Activated CD4-positive, alpha-beta T cell treated with anti-CD3 and anti-CD28 coated beads, Interleukin-10, Interleukin-2, amounts not matched to agents 100 ng/mL and 50 ng/mL, durations not matched to agents 16 hours and 8 hours (primary cell): ENCODE measurements at regions not wholly inside any gene's neighbourhood (a gene's known extent, or its start where the extent isn't known, plus 50 kb on each side); places are given as distances from the start of the nearest gene placed in this dataset.

ENCODE experiments used
- DNase-seq: peaks from one replicate; pipeline ENCODE4 v3.0.0-alpha.2; 2020

DNA sequence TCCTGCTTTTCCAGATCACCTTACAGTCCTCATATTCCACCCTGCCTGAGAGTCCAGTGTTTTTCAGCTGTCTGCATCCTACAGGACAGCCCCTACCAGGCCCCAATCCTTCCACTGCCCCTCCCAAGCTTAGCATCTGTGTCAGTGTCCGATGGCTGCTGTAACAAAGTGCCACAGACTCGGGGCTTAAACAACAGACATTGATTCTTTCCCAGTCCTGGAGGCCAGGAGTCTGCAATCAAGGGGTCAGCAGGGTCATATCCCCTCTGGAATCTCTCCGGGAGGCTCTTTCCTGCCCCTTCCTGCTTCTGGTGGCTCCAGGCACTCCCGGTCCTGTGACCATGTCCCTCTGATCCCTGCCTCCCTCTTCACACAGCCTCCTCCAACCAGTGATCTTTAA lies 396.6 kb upstream of the MAP3K7 start:
- DNase-seq = no peak

DNA sequence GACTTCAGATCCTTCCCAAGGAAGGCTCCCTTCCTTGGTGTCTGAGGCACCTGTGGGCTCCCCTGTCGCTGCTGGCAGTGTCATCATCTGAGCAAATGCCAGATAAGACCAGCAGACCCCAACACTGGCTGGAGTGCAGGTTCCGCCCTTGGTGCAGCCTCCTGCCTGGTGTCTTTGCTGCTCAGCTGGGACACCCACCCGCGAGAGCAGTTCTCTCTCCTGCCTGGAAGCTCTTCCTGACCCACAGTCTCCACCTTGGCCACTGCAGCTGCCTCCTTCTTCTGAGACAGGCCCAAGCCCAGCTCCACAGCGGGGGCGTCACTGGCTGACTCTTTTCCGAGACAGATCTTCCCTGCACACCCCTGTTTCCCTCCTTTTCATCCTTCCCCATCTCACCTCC lies 395.7 kb upstream of the MAP3K7 start:
- DNase-seq = no peak

DNA sequence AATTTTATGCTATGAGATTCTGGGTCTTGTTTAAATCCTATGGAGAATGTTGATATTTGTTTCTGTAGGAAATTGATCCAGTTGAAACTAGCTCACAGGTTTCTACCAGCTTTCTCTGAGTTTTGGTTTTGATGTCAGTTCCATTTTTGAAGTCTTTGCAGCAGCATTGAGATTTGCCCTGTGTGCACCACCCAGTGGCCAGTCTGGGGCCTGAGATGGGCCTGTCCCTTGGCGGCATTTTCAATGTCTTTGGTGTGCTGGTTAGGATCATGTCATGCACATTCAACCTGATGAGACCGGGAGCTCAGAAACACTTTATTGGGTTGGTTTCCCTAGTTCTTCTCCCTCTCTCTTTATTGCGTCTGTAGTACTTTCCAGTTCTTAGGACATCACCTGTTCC lies 395.2 kb upstream of the MAP3K7 start:
- no peak for DNase-seq

DNA sequence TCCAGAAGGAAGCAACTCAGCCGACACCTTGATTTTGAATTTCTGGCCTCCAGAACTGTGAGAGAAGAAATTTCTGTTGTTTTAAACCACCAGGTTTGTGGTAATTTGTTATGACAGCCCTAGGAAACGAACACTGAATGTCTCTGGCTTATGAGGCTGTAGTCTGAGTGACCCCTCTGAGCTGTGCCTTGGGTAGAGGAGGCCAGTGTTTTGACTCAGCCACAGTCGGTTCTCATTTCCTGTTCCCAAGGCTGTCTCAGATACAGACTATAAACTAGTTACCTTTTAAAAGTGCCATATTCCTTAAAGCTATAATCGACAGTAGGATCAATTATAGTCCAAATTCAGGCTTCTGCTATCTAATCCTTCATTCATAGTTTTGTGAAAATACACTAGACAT lies 391.2 kb upstream of the MAP3K7 start:
- no peak for DNase-seq

DNA sequence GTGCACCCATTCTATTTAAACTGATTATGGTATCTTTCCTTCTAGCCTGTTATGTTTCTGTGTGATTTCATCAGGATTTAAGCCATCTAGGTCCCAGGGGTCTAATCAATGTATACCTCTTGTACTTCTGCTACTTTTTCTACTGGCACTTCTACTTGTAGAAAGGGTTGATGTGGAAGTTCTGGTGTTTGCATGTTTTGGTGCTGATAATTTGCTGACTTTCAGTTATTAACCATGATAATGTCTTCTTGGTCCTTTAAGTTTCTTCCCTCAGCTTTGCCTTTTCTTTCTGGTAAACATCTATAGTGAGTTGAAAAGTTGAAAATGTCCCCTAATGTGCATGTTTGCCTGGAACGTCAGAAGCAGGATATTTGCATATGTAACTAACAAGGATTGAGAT lies 390.6 kb upstream of the MAP3K7 start:
- no peak for DNase-seq

DNA sequence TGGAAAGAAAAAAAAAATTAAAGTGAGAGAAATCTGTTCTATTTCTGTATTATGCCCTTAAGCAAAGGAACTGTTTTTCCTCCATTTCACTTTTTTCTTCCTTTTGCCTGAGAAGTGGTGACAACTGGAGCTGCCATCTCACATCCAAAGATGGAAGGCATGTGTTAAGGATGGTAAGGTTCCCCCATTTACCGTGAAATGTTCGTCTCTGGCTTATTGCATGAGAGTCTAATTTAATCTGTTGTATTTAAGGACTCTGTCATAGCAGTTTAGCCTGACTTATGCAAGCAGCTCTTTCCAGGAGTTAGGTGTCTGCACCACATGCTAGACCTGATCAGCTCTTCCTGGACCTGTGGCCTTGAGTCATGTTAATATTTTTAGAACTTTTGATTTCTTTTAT lies 389.5 kb upstream of the MAP3K7 start:
- no peak for DNase-seq

DNA sequence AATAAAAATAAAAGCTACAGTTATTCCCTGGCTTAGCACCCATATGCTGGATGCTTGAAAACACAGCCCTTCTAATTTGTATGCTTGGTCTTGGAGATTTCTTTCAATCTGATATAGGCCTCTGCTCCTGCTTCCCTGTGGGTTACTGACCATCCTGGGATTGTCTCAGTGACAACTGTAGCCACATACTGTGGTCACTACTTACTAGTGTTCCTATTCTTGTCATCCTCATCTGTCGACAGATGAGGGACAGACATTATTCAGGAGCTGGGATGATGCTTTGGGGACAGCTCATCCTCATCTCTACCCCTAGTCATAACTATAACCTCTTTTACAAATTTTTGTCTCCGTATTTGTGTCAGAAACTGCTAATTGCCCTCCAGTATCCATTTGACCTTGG lies 388.9 kb upstream of the MAP3K7 start:
- DNase-seq = no peak

DNA sequence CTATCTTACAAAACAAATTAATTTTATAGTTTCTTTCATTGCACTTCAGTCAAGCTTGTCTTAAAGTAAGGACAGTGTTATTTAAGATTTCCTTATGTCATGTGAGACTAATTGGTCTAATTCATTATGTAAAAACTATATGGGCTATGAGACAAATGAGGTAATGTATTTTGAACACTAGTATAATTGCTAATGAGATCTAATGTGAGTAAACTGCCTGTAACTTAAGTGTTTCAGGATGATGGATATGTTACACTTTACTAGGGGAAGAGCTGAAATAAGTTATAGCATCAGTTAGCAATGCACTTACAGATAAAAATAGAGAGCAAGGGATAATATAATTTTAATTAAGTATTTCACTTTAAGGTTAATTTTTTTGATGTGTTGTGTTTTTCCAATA lies 386.3 kb upstream of the MAP3K7 start:
- no peak for DNase-seq

DNA sequence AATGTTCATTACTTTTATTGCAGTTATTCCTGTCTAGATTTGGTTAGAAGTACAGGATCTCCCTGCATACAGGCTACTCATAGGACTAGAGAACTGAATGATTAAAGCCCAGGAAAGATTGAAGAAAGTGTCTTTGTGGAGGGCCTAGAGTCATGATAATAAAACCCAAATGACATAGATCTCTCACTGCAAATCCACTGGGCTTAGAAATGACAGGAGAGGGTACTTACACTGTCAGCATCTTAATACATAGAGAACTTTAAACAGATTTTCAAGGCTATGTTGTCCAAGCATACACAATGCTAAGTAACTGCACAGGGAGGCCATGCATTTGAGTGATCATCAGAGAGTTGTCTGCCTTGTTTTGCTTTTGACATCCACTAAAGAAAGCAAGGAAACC lies 383.8 kb upstream of the MAP3K7 start:
- no peak for DNase-seq

DNA sequence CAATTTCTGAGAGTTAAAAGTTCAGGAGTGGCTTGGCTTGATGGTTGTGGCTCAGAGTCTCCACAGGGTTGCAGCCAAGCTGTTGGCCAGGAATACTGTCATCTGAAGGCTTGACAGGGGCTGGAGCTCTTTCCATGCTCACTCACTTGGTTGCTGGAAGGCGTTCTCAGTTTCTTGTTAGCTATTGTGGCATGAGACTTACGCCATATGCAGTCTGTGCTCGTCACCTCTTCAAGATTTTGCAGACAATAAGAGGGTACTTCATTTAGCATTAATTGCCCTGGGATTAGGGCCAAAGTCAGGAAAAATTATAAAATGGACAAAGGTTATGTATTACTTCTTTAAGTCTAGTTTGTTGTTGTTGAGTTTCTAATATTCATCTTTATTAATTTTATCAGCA lies 380.6 kb upstream of the MAP3K7 start:
- no peak for DNase-seq

DNA sequence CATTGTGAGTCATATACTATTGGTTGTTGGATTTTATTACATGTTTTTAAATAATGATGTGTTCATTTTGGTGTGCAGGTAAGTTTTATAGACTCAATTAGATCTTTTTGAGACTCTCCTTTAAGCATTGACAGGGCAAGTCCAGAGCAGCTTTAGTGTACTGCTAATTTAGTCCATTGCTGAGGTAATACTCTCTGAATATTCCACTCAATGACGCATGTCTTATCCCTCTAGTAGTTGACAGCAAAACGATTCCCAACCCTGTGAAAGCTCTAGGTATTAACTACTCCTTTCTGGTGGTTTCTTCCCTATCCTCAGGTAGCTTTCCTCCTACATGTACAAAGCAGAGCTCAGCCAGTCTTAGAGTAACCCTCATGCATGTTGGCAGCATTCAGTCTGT lies 373.5 kb upstream of the MAP3K7 start:
- DNase-seq = no peak

DNA sequence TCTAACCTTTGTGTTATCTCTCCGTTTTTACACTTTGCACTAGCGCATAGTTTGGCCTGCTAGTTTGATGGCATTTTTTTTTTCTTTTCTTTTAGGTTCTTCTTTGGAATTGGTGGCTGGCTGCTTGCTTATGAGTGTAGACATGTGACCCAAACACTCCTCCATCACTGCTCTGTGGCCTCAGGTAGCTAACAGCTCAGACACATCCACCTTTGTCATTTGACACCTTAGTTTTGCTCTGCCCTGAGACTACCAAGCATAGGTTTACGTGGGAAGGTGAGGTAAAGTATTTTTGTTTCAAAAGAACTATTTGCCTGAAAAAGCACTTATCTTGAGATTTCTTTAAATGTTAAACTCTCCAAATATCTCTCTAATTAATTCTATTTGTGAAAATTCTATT lies 368.4 kb upstream of the MAP3K7 start:
- DNase-seq = no peak

DNA sequence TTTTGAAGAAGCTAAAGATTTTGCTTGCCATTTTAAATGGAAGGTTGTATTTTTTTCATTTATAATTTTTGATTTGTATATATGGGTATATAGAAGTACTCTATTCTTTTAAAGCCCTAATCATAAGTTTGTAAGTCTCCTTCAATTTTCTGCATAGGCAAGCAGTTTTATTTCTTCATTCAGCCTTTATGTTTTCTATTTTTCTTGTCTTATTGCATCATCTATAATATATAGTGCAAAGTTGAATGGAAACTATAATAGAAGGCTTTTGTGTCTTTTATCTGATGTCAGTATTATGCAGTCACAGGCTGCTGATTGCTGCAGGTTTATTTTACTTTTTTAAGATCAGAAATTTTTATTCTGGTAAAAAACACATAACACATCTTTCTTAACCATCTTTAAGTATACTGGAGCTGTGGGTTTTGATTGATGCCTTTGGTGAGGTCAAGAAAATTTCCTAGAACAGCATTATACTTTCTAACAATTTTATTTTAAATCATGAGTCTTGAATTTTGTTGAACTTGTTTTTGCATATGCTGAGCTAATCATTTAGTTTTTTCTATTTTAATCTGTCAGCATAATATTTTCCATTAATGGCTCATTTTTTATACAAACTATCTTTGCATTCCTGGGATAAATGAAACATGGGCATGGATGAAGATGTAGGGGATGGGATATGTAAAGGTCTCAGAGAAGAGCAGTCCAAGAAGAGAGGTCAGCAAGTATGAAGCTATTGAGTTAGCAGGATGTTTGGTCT lies 366.7 kb upstream of the MAP3K7 start:
- no peak for DNase-seq

DNA sequence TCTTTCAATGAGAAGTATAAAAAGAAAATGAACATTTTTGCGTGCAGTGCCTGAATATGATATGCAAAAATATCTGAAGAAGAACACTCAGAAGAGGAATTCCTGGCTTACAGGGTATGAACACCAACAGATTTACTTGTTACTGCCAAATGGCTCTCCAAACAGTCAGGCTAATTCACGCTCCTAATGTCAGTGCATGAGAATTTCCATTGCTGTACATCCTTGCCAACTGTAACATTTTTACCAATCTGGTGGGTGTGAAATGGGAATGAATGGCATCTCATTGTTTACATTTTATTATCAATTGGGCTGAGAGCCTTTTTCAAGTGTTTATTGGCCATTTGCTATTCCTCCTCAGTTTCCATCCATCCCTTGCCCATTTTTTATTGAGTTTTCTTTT lies 365.3 kb upstream of the MAP3K7 start:
- no peak for DNase-seq

DNA sequence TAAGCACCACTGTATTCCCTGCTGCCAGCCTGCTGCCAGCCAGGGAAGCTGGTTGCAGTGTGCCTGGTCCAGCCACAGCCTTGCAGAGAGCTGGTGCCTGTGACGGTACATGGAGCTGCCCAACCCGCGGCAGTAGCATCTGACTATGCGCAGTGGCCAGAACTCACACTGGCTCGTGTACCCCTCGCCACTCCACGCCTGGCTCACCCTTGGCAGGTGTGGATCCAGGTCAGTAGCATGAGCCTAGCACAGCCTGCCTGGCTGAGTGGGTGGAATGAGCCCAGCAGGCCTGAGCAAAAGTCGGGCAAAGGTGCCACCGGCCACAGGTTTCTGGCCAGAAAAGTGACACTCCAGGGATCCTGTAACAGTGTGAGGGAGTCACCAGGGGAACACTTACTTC lies 361.7 kb upstream of the MAP3K7 start:
- no peak for DNase-seq

DNA sequence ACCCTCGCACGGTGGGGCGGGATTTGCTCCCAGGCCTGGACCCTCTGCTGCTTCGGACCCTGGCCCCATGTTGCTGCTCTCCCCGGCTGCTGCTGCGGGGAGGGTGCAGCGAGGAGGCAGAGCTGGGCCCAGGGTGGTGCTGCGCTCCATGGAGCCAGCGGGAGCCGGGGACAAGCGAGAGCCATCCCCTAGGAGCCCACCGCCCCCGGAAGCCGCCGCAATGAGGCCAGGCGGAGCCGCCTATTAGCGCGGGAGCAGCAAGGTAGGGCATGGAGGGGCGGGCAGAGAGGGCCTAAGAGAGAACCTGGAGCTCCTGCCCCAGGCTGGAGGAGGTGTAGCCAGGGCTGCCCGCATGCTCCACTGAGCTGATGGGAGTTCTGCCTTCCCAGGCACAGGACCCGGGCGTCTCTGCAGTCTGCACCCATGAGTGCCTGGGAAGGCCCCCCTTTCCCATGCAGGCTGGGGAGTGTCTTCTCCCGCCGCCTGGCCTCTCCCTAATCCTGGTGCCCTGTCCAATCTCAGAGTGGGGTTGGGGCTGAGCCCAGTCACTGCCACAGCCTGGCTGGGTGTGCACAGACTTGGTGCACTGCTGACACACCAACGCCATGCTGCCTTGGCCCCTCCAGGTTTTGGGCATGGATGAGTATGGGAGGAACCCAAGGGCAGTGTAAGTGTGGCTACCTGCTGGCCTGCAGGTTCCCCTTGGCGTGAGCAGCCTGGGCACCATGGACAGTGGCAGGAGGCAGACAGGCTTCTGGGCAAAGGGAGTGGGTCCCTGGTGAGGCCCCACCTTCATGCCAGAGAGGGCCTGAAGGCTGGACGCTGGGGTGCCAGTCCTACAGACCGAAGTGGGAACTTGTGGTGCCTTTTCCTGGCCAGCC lies 360.6 kb upstream of the MAP3K7 start:
- no peak for DNase-seq

DNA sequence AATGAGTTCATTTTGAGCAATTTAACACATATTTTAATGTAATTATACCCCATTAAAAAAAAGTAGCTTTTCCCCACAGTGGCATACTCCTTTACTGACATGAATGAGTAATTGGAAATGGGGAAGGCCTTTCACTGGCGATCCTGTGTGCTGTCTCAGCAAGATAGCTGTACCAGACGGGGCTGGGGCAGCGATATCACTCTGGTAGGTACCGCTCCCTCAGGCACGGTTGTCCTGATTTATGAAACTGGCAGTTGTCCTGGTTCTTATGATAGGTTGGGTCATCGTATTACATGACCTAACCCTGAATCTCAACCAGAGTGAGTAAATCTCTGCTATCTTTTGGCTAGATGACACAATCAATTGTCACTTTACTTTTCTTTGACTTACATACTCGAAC lies 355.0 kb upstream of the MAP3K7 start:
- DNase-seq = no peak

DNA sequence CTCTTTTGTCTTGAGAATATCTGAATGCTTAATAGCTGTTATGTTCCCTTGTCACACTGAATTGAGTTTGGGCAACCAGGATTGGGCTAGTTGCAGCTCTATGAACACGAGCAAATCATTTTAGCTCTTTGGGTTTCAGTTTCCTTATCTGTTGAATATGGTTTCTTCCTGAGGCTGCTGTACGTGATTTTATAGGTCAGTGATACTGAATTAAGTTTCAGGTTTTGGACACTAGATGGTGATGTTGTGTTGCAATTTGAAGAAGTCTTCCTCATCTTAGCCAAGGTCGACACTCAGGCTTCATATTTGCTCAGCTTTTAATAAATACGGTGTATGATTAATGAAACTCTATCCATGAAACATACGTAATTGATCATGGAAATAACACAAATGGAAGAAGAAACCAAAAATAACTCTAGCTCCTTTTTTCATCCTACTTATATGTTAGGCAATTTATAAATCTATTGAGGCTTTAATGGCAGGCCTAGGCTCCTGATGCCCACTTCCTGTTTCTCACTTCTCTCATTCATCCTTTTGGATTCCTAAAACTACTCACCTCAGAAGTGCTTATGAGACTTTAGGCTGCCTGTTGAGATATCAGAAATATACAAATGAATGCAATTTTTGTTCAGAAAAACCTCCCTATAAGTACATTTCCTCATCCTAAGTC lies 354.1 kb upstream of the MAP3K7 start:
- peak; percentile 65 for DNase-seq

DNA sequence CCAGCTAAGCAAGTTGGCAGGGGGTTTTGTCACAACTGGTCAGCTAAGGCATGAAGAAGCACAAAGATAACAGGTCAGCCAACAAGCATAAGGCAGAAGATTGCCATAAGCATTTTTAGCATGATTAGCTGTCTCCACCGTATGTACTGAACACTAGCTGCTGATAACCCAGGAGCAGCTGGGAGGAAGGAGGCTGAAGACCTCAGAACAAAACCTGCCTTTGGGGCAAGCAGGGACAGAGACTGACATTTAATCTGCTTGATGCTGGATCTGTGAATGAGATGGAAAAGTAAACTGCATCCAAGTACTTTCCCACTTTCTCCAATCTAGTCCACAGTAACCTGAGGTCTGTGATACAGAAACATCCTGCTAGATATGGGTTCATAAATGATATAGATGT lies 353.0 kb upstream of the MAP3K7 start:
- no peak for DNase-seq

DNA sequence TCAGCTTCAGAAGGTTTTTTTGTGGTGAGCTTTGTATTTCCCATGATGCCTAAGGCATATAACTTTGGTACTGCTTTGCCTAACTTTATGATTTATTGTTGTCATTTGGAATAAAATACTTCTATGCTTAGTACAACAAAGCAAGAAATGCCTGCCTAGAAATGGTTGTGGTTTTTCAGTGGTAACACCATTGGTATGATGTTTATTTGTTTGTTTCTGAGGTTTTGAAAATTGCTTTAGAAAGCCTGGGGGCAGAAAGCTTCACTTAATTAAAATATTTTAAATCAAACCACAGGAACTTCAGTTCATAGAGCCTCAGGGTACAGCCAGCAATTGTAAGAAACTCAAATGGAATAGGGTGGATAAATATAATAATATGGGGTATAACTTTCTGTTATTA lies 351.2 kb upstream of the MAP3K7 start:
- DNase-seq = no peak

DNA sequence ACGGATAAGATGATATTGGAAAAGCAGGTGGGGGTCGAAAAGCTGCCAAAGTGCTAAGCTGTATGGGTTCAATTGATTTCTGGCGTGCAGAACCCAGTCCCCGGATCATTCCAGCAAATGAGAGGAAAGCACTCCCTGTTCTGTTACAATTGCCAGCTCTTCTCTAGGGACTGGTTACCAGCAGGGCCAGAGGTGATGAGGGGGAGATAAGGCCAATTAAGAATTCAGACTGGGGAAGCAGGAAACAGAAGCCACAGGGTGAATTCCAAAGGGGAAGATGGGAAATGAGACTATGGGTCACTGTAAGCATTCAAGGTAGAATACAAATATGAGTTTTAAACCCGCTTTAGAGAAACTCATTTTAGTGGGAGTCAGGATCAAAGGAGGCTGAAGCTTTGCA lies 349.4 kb upstream of the MAP3K7 start:
- DNase-seq = no peak

DNA sequence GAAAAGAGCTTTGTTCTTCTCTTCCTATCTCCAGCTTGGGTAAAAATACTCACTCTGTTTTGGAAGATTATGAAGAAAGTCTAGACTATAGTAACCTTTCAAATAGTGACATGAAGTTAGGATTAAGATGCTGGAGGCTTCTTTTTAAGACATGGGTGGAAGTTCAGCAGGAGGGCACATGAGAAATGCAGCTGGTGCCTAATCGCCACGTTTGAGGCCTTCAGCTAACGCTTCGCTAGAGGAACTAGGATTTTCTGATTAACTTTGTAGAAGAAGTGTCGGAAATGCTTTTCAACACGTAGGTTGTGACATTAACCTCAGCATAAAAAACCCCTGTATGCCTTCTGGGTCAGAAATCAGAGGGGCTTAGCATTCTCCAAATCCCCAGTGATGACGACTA lies 348.1 kb upstream of the MAP3K7 start:
- no peak for DNase-seq

DNA sequence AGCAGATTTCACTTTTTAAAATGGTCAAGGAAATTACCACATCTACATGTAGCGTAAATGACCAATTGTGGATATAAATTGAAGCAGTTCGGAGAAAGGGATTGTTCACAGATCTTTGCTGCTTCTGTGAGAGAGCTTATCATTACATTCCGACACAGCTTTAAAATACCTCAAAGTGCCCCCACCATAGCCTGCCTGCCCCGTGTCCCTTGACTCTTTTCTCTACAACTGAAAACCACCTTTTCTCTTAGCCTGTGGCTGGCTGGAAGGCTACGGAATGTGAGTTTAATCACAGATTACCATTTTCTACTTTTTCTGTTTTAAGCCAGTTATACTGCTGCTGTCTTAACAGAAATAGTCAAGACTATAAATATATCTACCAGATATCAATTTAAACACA lies 347.2 kb upstream of the MAP3K7 start:
- DNase-seq = no peak

DNA sequence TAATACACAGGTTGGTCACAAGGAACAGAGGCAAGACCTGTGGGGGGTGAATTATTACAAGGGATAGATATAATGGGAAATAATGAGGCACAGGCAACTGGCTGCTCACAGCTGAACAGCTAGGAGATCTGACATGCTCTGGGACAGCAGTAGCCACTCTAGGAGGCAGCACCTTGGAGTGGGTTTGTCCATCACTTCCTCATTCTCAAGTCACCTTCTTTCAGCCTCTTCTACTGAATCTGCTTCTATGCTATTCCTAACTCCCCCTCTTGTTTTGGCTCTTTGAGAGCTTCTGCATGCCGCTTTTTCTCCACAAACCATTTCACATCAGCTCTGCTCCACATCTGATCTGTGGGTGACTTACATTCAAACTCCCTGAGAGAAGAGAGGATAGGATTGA lies 345.5 kb upstream of the MAP3K7 start:
- no peak for DNase-seq
